ENCODE measurements at regions not wholly inside any gene's neighbourhood (a gene's known extent, or its start where the extent isn't known, plus 50 kb on each side); places are given as distances from the start of the nearest gene placed in this dataset.

DNA sequence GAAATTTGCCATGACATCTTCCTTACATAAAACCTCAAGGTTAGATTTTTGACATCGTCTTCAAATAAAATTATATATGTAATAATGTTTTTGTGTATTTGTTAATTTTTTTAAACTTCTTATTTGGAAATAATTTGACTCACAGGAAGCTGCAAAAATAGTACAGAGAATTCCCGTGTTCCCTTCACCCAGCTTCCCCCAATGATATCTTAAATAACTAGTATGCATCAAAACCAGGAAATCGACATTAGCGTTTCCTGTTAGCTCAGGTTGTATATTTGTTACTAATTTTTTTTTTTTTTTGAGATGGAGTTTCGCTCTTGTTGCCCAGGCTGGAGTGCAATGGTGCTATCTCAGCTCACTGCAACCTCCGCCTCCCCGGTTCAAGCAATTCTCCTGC, 86.3 kb upstream of the SPRY4 start:
- TF ChIP-seq, protein P1, sequence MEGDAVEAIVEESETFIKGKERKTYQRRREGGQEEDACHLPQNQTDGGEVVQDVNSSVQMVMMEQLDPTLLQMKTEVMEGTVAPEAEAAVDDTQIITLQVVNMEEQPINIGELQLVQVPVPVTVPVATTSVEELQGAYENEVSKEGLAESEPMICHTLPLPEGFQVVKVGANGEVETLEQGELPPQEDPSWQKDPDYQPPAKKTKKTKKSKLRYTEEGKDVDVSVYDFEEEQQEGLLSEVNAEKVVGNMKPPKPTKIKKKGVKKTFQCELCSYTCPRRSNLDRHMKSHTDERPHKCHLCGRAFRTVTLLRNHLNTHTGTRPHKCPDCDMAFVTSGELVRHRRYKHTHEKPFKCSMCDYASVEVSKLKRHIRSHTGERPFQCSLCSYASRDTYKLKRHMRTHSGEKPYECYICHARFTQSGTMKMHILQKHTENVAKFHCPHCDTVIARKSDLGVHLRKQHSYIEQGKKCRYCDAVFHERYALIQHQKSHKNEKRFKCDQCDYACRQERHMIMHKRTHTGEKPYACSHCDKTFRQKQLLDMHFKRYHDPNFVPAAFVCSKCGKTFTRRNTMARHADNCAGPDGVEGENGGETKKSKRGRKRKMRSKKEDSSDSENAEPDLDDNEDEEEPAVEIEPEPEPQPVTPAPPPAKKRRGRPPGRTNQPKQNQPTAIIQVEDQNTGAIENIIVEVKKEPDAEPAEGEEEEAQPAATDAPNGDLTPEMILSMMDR (IDR thresholded peaks at IDR 0.05): no peak
- TF ChIP-seq POLR2A (IDR thresholded peaks at IDR 0.05): no peak

Measured in thyroid gland (tissue), 4 donors.